ENCODE measurements at regions not wholly inside any gene's neighbourhood (a gene's known extent, or its start where the extent isn't known, plus 50 kb on each side); places are given as distances from the start of the nearest gene placed in this dataset.

- Histone ChIP-seq H3K4me3 (ENCODE audit: low read depth in 1 of 3, low read length in 3 of 3) (no peak overlapping the region), H3K9ac (ENCODE audit: low read depth in 1 of 2, low read length in 2 of 2) (no peak overlapping the region), H3K36me3 (ENCODE audit: control insufficient read depth in 4 of 4, insufficient read depth in 3 of 4, low read depth in 1 of 4, low read length in 3 of 4) (no peaks in the 10 kb centered on the region), H3K4me1 (ENCODE audit: control insufficient read depth in 4 of 4, insufficient read depth in 4 of 4, low read length in 3 of 4) (peaks cover 0 to 8% (median 2%) of the 10 kb centered on the region in 4 donors), H3K27me3 (ENCODE audit: control insufficient read depth in 4 of 4, insufficient read depth in 4 of 4, low read length in 3 of 4) (no peaks in the 10 kb centered on the region), H3K9me3 (ENCODE audit: control insufficient read depth in 4 of 4, low read length in 3 of 4) (no peaks in the 10 kb centered on the region), H3K27ac (ENCODE audit: low read depth in 1 of 2, low read length in 2 of 2) (no peak overlapping the region)
- no peak for DNase-seq (ENCODE audit: low spot score)
- TF ChIP-seq TAF1 (conservative IDR thresholded peaks at IDR 0.05) (no peak), ATF3 (IDR thresholded peaks at IDR 0.05) (no peak), FOXA2 (IDR thresholded peaks at IDR 0.05) (no peak), EGR1 (IDR thresholded peaks at IDR 0.05; ENCODE audit: low read depth in 2 of 2) (no peak), HNF4G (IDR thresholded peaks at IDR 0.05) (no peak), HNF4A (conservative IDR thresholded peaks at IDR 0.05) (no peak), RXRA (IDR thresholded peaks at IDR 0.05) (no peak), FOXA1 (IDR thresholded peaks at IDR 0.05) (no peak)
- TF ChIP-seq, protein P1, sequence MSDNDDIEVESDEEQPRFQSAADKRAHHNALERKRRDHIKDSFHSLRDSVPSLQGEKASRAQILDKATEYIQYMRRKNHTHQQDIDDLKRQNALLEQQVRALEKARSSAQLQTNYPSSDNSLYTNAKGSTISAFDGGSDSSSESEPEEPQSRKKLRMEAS (IDR thresholded peaks at IDR 0.05), result no peak
- 91% methylated on average over 3 of the region's 3 CpGs for WGBS
These were observed 82.4 kb upstream of the ACSL3 start for GRCh38 chr2:222778400-222778799.

DNA sequence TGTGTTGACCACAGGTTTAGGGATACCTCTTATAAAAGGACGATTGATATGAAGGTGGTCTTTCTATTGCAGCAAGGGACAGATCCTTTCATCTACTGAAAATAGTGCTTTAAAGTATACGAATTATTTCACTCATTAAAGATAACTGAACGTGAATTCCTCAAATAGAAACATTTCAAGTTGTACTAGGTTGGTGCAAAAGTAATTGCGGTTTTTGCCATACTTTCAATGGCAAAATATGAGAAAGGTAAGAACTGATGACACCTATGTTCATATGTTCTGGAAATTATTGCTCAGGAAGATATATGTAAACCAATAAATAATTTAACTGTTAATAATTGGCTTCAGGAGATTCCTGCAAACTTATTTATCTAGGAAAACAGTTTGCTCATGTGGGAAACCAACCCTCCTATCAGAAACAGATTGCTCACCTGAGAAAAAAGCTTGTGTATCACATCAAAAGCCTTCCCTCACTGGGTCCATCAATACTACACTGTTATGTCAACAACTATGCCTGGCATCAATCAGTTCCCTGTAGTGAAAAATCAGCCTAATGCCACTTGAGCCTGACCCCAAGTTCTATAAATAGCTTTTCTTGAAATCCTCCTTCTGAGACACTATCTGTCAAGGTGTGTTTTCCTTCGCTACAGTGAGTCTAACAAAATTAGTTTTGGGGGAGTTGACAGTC, 81.5 kb upstream of the ACSL3 start:
- Histone ChIP-seq H3K4me1 (ENCODE audit: control insufficient read depth in 4 of 4, insufficient read depth in 4 of 4, low read length in 3 of 4) (peaks cover 0 to 8% (median 2%) of the 10 kb centered on the region in 4 donors), H3K9ac (ENCODE audit: low read depth in 1 of 2, low read length in 2 of 2) (no peak overlapping the region), H3K27me3 (ENCODE audit: control insufficient read depth in 4 of 4, insufficient read depth in 4 of 4, low read length in 3 of 4) (no peaks in the 10 kb centered on the region), H3K4me3 (ENCODE audit: low read depth in 1 of 3, low read length in 3 of 3) (no peak overlapping the region), H3K9me3 (ENCODE audit: control insufficient read depth in 4 of 4, low read length in 3 of 4) (no peaks in the 10 kb centered on the region), H3K36me3 (ENCODE audit: control insufficient read depth in 4 of 4, insufficient read depth in 3 of 4, low read depth in 1 of 4, low read length in 3 of 4) (no peaks in the 10 kb centered on the region), H3K27ac (ENCODE audit: low read depth in 1 of 2, low read length in 2 of 2) (no peak overlapping the region)
- no peak for DNase-seq (ENCODE audit: low spot score)
- TF ChIP-seq FOXA1 (IDR thresholded peaks at IDR 0.05) (no peak), CTCF (IDR thresholded peaks at IDR 0.05; ENCODE audit: low read depth, low read length, missing input control) (no peak), NR2F2 (IDR thresholded peaks at IDR 0.05) (no peak), RXRA (IDR thresholded peaks at IDR 0.05) (no peak), GABPA (IDR thresholded peaks at IDR 0.05 in 1 of 2, conservative IDR thresholded peaks at IDR 0.05 in 1 of 2) (no peak), EGR1 (IDR thresholded peaks at IDR 0.05; ENCODE audit: low read depth in 2 of 2) (no peak), SP1 (IDR thresholded peaks at IDR 0.05) (no peak), ATF3 (IDR thresholded peaks at IDR 0.05) (no peak), HNF4A (conservative IDR thresholded peaks at IDR 0.05) (no peak), RAD21 (IDR thresholded peaks at IDR 0.05) (no peak), TAF1 (conservative IDR thresholded peaks at IDR 0.05) (no peak), YY1 (IDR thresholded peaks at IDR 0.05) (no peak), JUND (IDR thresholded peaks at IDR 0.05) (no peak), HNF4G (IDR thresholded peaks at IDR 0.05) (no peak), REST (IDR thresholded peaks at IDR 0.05) (no peak), FOXA2 (IDR thresholded peaks at IDR 0.05) (no peak)
- TF ChIP-seq, protein P2, sequence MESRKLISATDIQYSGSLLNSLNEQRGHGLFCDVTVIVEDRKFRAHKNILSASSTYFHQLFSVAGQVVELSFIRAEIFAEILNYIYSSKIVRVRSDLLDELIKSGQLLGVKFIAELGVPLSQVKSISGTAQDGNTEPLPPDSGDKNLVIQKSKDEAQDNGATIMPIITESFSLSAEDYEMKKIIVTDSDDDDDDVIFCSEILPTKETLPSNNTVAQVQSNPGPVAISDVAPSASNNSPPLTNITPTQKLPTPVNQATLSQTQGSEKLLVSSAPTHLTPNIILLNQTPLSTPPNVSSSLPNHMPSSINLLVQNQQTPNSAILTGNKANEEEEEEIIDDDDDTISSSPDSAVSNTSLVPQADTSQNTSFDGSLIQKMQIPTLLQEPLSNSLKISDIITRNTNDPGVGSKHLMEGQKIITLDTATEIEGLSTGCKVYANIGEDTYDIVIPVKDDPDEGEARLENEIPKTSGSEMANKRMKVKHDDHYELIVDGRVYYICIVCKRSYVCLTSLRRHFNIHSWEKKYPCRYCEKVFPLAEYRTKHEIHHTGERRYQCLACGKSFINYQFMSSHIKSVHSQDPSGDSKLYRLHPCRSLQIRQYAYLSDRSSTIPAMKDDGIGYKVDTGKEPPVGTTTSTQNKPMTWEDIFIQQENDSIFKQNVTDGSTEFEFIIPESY (IDR thresholded peaks at IDR 0.05), result no peak
- TF ChIP-seq, protein P1 (IDR thresholded peaks at IDR 0.05), result no peak
- 75% methylated on average over 5 of the region's 5 CpGs for WGBS

Data from liver (tissue), 8 donors.